Mesodermal cell (in vitro differentiated cells): ENCODE measurements at regions not wholly inside any gene's neighbourhood (a gene's known extent, or its start where the extent isn't known, plus 50 kb on each side); places are given as distances from the start of the nearest gene placed in this dataset.

Source experiments
- H3K27ac ChIP-seq: 2 replicates; pipeline ENCODE4 v1.7.0; 2013; ENCODE audit warnings: mild to moderate bottlenecking, low read depth, low read length, moderate library complexity; ENCODE audit not compliant: severe bottlenecking
- H3K36me3 ChIP-seq: 2 replicates; pipeline ENCODE4 v1.7.1; 2013; ENCODE audit warnings: mild to moderate bottlenecking, low read length, moderate library complexity; ENCODE audit not compliant: control insufficient read depth, insufficient read depth
- H3K4me1 ChIP-seq: one replicate; pipeline ENCODE4 v1.7.1; 2013; ENCODE audit warnings: mild to moderate bottlenecking, low read length; ENCODE audit not compliant: insufficient read depth, control insufficient read depth, poor library complexity, severe bottlenecking
- H3K4me3 ChIP-seq: 2 replicates; pipeline ENCODE4 v1.7.0; 2013; ENCODE audit warnings: low read length, control low read depth, mild to moderate bottlenecking; ENCODE audit not compliant: insufficient read depth, poor library complexity, severe bottlenecking; ENCODE audit errors: extremely low read depth
- H3K9me3 ChIP-seq: 2 replicates; pipeline ENCODE4 v1.7.1; 2013; ENCODE audit warnings: mild to moderate bottlenecking, low read length, moderate library complexity; ENCODE audit not compliant: control insufficient read depth
- WGBS, 2 experiments: methylation state at CpG; one replicate each; pipeline ENCODE4 v1.1.5; 2013; ENCODE audit warnings: missing lambda C conversion rate in 2 of 2; ENCODE audit not compliant: insufficient coverage in 2 of 2; 5-methylcytosine and 5-hydroxymethylcytosine counted together

GRCh38 chr19:23521471-23521870, 126.2 kb upstream of the ZNF91 start:
- H3K36me3 ChIP-seq: no peaks in the 10 kb centered on the region
- peaks cover 14% of the 10 kb centered on the region for H3K9me3 ChIP-seq
- H3K27ac ChIP-seq: no peak overlapping the region
- 60 to 90% methylated on average over 1 of the region's 1 CpG for WGBS, 2 experiments
- H3K4me3 ChIP-seq: no peak overlapping the region
- H3K4me1 ChIP-seq: no peaks in the 10 kb centered on the region

GRCh38 chr19:23520441-23520840, 125.2 kb upstream of the ZNF91 start:
- Histone ChIP-seq H3K4me1 (no peaks in the 10 kb centered on the region), H3K9me3 (peaks cover 22% of the 10 kb centered on the region), H3K27ac (no peak overlapping the region), H3K4me3 (no peak overlapping the region), H3K36me3 (no peaks in the 10 kb centered on the region)
- WGBS, 2 experiments: 66 to 77% methylated on average over 2 of the region's 2 CpGs

- H3K9me3 ChIP-seq: peaks cover 20% of the 10 kb centered on the region
- WGBS, 2 experiments: 90% methylated on average over 1 of the region's 1 CpG; no CpG with 5 or more reads in 1 of the 2 experiments
- H3K4me1 ChIP-seq: no peaks in the 10 kb centered on the region
- no peaks in the 10 kb centered on the region for H3K36me3 ChIP-seq
- H3K27ac ChIP-seq: no peak overlapping the region
- H3K4me3 ChIP-seq: no peak overlapping the region
Measured at GRCh38 chr19:23519031-23519430, 123.8 kb upstream of the ZNF91 start.

- Histone ChIP-seq H3K4me3 (no peak overlapping the region), H3K9me3 (peaks cover 28% of the 10 kb centered on the region), H3K36me3 (no peaks in the 10 kb centered on the region), H3K27ac (no peak overlapping the region), H3K4me1 (no peaks in the 10 kb centered on the region)
- 82 to 83% methylated on average over 1 to 2 of the region's 2 CpGs for WGBS, 2 experiments
Measured at GRCh38 chr19:23516266-23516665, 121.0 kb upstream of the ZNF91 start.

- WGBS, 2 experiments: 100% methylated on average over 1 of the region's 1 CpG; no CpG with 5 or more reads in 1 of the 2 experiments
- Histone ChIP-seq H3K4me3 (no peak overlapping the region), H3K36me3 (no peaks in the 10 kb centered on the region), H3K27ac (no peak overlapping the region), H3K9me3 (peaks cover 29% of the 10 kb centered on the region), H3K4me1 (no peaks in the 10 kb centered on the region)
Measured at GRCh38 chr19:23515551-23515950, 120.3 kb upstream of the ZNF91 start.

GRCh38 chr19:23512151-23512925, 117.1 kb upstream of the ZNF91 start:
- H3K9me3 ChIP-seq: peaks cover 37% of the 10 kb centered on the region
- H3K36me3 ChIP-seq: no peaks in the 10 kb centered on the region
- H3K4me3 ChIP-seq: no peak overlapping the region
- 88 to 90% methylated on average over 22 of the region's 24 CpGs for WGBS, 2 experiments
- H3K4me1 ChIP-seq: no peaks in the 10 kb centered on the region
- H3K27ac ChIP-seq: no peak overlapping the region

GRCh38 chr19:23509686-23510450, 114.6 kb upstream of the ZNF91 start:
- WGBS, 2 experiments: 80% methylated on average over 1 of the region's 3 CpGs; no CpG with 5 or more reads in 1 of the 2 experiments

GRCh38 chr19:23507446-23507845, 112.2 kb upstream of the ZNF91 start:
- Histone ChIP-seq H3K4me3 (no peak overlapping the region), H3K27ac (no peak overlapping the region), H3K4me1 (no peaks in the 10 kb centered on the region), H3K36me3 (no peaks in the 10 kb centered on the region), H3K9me3 (peaks cover 34% of the 10 kb centered on the region)
- 93 to 100% methylated on average over 3 of the region's 7 CpGs for WGBS, 2 experiments

More at GRCh38 chr19:23509686-23510450, 114.6 kb upstream of the ZNF91 start:
- H3K27ac ChIP-seq: no peak overlapping the region
- peaks cover 25% of the 10 kb centered on the region for H3K9me3 ChIP-seq
- no peaks in the 10 kb centered on the region for H3K4me1 ChIP-seq
- no peaks in the 10 kb centered on the region for H3K36me3 ChIP-seq
- H3K4me3 ChIP-seq: no peak overlapping the region

GRCh38 chr19:23505738-23506137, 110.5 kb upstream of the ZNF91 start:
- no CpG with 5 or more reads among the region's 1 CpG for WGBS, 2 experiments
- Histone ChIP-seq H3K27ac (no peak overlapping the region), H3K4me1 (no peaks in the 10 kb centered on the region), H3K4me3 (no peak overlapping the region), H3K9me3 (peaks cover 29% of the 10 kb centered on the region), H3K36me3 (no peaks in the 10 kb centered on the region)

GRCh38 chr19:23482829-23483228, 87.6 kb upstream of the ZNF91 start:
- WGBS, 2 experiments: 73 to 80% methylated on average over 2 to 4 of the region's 5 CpGs
- Histone ChIP-seq H3K4me3 (no peak overlapping the region), H3K4me1 (no peaks in the 10 kb centered on the region), H3K9me3 (peaks cover 26% of the 10 kb centered on the region), H3K27ac (no peak overlapping the region), H3K36me3 (no peaks in the 10 kb centered on the region)

GRCh38 chr19:23481043-23481442, 85.8 kb upstream of the ZNF91 start:
- WGBS, 2 experiments: 17 to 20% methylated on average over 1 of the region's 2 CpGs
- Histone ChIP-seq H3K4me3 (no peak overlapping the region), H3K9me3 (peaks cover 35% of the 10 kb centered on the region), H3K36me3 (no peaks in the 10 kb centered on the region), H3K27ac (no peak overlapping the region), H3K4me1 (no peaks in the 10 kb centered on the region)
